ENCODE measurements at regions not wholly inside any gene's neighbourhood (a gene's known extent, or its start where the extent isn't known, plus 50 kb on each side); places are given as distances from the start of the nearest gene placed in this dataset.

GRCh38 chr10:45246522-45246921 lies 68.9 kb downstream of the OR13A1 start:
- Histone ChIP-seq H3K4me3 (ENCODE audit: low read depth, low read length) (no peak overlapping the region), H3K36me3 (ENCODE audit: control insufficient read depth in 2 of 2, insufficient read depth in 1 of 2, low read length in 2 of 2) (no peaks in the 10 kb centered on the region), H3K27ac (ENCODE audit: extremely low read depth, low read depth, low read length) (no peak overlapping the region), H3K9me3 (ENCODE audit: control insufficient read depth, insufficient read depth, low read depth, low read length) (no peaks in the 10 kb centered on the region), H3K4me1 (ENCODE audit: control insufficient read depth, insufficient read depth, low read length) (no peaks in the 10 kb centered on the region)
- ChIA-PET POLR2A (no interaction called here), CTCF (interaction anchor here (0.5 to 1.5 kb wide), 5 partner anchors 12 to 776 kb away, joined by 3 to 5 read pairs (median 3); no protein-coding TSS in a partner anchor)
- TF ChIP-seq ZNF426 (tag by site-specific recombination; IDR thresholded peaks at IDR 0.05) (no peak), ZNF10 (tag by site-specific recombination; IDR thresholded peaks at IDR 0.05) (no peak), ZNF76 (tag by site-specific recombination; IDR thresholded peaks at IDR 0.05; ENCODE audit: borderline replicate concordance, low read depth) (no peak), ZNF366 (tag by site-specific recombination; conservative IDR thresholded peaks at IDR 0.05) (no peak), SETDB1 (IDR thresholded peaks at IDR 0.05; ENCODE audit: insufficient read length, low read length) (no peak), ZBTB1 (tag by site-specific recombination; IDR thresholded peaks at IDR 0.05) (no peak), ZNF530 (tag by site-specific recombination; IDR thresholded peaks at IDR 0.05; ENCODE audit: low read depth) (no peak), SP7 (tag by site-specific recombination; IDR thresholded peaks at IDR 0.05) (no peak), ZNF514 (tag by site-specific recombination; IDR thresholded peaks at IDR 0.05) (no peak), ZNF157 (tag by site-specific recombination; IDR thresholded peaks at IDR 0.05) (no peak), PRDM6 (tag by site-specific recombination; IDR thresholded peaks at IDR 0.05) (no peak), ZNF449 (tag by site-specific recombination; IDR thresholded peaks at IDR 0.05) (no peak), ZNF174 (tag by site-specific recombination; IDR thresholded peaks at IDR 0.05) (no peak)
- TF ChIP-seq, protein P1, sequence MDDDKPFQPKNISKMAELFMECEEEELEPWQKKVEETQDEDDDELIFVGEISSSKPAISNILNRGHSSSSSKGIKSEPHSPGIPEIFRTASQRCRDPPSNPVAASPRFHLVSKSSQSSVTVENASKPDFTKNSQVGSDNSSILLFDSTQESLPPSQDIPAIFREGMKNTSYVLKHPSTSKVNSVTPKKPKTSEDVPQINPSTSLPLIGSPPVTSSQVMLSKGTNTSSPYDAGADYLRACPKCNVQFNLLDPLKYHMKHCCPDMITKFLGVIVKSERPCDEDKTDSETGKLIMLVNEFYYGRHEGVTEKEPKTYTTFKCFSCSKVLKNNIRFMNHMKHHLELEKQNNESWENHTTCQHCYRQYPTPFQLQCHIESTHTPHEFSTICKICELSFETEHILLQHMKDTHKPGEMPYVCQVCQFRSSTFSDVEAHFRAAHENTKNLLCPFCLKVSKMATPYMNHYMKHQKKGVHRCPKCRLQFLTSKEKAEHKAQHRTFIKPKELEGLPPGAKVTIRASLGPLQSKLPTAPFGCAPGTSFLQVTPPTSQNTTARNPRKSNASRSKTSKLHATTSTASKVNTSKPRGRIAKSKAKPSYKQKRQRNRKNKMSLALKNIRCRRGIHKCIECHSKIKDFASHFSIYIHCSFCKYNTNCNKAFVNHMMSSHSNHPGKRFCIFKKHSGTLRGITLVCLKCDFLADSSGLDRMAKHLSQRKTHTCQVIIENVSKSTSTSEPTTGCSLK (tag by site-specific recombination; IDR thresholded peaks at IDR 0.05): no peak
- TF ChIP-seq, protein P2, sequence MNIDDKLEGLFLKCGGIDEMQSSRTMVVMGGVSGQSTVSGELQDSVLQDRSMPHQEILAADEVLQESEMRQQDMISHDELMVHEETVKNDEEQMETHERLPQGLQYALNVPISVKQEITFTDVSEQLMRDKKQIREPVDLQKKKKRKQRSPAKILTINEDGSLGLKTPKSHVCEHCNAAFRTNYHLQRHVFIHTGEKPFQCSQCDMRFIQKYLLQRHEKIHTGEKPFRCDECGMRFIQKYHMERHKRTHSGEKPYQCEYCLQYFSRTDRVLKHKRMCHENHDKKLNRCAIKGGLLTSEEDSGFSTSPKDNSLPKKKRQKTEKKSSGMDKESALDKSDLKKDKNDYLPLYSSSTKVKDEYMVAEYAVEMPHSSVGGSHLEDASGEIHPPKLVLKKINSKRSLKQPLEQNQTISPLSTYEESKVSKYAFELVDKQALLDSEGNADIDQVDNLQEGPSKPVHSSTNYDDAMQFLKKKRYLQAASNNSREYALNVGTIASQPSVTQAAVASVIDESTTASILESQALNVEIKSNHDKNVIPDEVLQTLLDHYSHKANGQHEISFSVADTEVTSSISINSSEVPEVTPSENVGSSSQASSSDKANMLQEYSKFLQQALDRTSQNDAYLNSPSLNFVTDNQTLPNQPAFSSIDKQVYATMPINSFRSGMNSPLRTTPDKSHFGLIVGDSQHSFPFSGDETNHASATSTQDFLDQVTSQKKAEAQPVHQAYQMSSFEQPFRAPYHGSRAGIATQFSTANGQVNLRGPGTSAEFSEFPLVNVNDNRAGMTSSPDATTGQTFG (tag by site-specific recombination; IDR thresholded peaks at IDR 0.05; ENCODE audit: borderline replicate concordance): no peak

DNA sequence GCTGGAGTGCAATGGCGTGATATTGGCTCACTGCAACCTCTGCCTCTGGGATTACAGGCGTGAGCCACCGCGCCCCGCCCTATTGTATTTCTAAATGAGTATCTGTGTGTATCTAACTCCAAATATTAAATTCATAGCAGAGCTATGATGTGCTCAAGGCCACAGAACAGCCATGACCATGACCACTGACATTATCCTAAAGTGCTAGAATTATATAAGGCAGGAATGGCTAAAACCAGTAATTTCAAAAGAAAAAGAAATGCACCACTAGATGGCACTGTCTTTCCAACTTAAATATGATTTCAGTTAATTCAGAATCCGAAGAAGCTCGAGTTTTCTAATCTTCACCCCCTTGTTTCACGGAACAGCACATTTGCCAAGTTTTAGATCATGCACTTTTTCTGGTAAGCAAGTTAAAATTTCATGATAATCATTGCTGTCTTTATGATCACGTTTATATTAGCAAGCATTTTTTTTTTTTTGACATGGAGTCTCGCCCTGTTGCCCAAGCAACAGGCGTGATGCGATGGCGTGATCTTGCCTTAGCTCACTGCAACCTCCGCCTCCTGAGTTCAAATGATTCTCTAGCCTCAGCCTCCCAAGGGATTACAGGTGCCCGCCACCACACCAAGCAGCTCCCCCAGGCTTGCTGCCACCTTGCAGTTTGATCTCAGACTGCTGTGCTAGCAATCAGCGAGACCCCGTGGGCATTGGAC lies 65.3 kb downstream of the OR13A1 start:
- Histone ChIP-seq H3K4me1 (ENCODE audit: control insufficient read depth, insufficient read depth, low read length) (no peaks in the 10 kb centered on the region), H3K36me3 (ENCODE audit: control insufficient read depth in 2 of 2, insufficient read depth in 1 of 2, low read length in 2 of 2) (no peaks in the 10 kb centered on the region), H3K27ac (ENCODE audit: extremely low read depth, low read depth, low read length) (no peak overlapping the region), H3K4me3 (ENCODE audit: low read depth, low read length) (peak overlapping the region; percentile 31), H3K9me3 (ENCODE audit: control insufficient read depth, insufficient read depth, low read depth, low read length) (no peaks in the 10 kb centered on the region)
- POLR2A ChIA-PET: interaction anchor here (0.6 kb wide), 1 partner anchor 263 kb away, joined by 3 read pairs; no protein-coding TSS in a partner anchor
- CTCF ChIA-PET: interaction anchor here (0.5 to 1.8 kb wide), 29 partner anchors 11 to 979 kb away, joined by 3 to 17 read pairs (median 4); no protein-coding TSS in a partner anchor
- TF ChIP-seq ZNF518A (tag by site-specific recombination; conservative IDR thresholded peaks at IDR 0.05; ENCODE audit: low read depth) (no peak), CTCF (tag by site-specific recombination; IDR thresholded peaks at IDR 0.05) (0 out of 2 replicates have a peak, but pooled peaks have one; percentile 7), ZNF654 (tag by site-specific recombination; IDR thresholded peaks at IDR 0.05; ENCODE audit: low read depth) (peak; percentile 84)

Measured in HEK293 (cell line).